Mesenchymal stem cell (in vitro differentiated cells and primary cell): ENCODE measurements at regions not wholly inside any gene's neighbourhood (a gene's known extent, or its start where the extent isn't known, plus 50 kb on each side); places are given as distances from the start of the nearest gene placed in this dataset.

Experiments
- DNase-seq: peaks from one replicate; pipeline ENCODE4 v3.0.0-alpha.2; 2013
- H2AFZ ChIP-seq: one replicate; pipeline ENCODE4 v1.6.1; 2013; ENCODE audit warnings: low read depth, mild to moderate bottlenecking, control low read depth, inconsistent platforms, low read length, moderate library complexity
- H2AK5ac ChIP-seq: 2 replicates; pipeline ENCODE4 v1.6.1; 2013; ENCODE audit warnings: low read length, moderate library complexity, mild to moderate bottlenecking, inconsistent platforms; ENCODE audit not compliant: severe bottlenecking
- H2BK120ac ChIP-seq: one replicate; pipeline ENCODE4 v1.6.1; 2013; ENCODE audit warnings: low read depth, mild to moderate bottlenecking, inconsistent platforms, low read length, moderate library complexity
- H2BK12ac ChIP-seq, 2 experiments: one replicate each; pipeline ENCODE4 v1.6.1; 2013; ENCODE audit warnings: inconsistent platforms in 2 of 2, low read length in 2 of 2, mild to moderate bottlenecking in 2 of 2, moderate library complexity in 2 of 2, control low read depth in 1 of 2
- H2BK15ac ChIP-seq: one replicate; pipeline ENCODE4 v1.6.1; 2013; ENCODE audit warnings: mild to moderate bottlenecking, low read depth, inconsistent platforms; ENCODE audit not compliant: poor library complexity, severe bottlenecking
- H2BK5ac ChIP-seq: 2 replicates; pipeline ENCODE4 v1.6.1; 2013; ENCODE audit warnings: low read depth, mild to moderate bottlenecking, low read length, control low read depth, inconsistent platforms; ENCODE audit not compliant: poor library complexity, severe bottlenecking
- H3K14ac ChIP-seq, 2 experiments: one replicate each; pipeline ENCODE4 v1.6.1; 2013; ENCODE audit warnings: inconsistent platforms in 2 of 2, low read length in 2 of 2, control low read depth in 1 of 2, mild to moderate bottlenecking in 1 of 2, moderate library complexity in 1 of 2
- H3K18ac ChIP-seq, 2 experiments: one replicate each; pipeline ENCODE4 v1.6.1; 2013; ENCODE audit warnings: inconsistent platforms in 2 of 2, low read length in 2 of 2, control low read depth in 1 of 2, low read depth in 1 of 2, mild to moderate bottlenecking in 1 of 2
- H3K23ac ChIP-seq, 2 experiments: one replicate each; pipeline ENCODE4 v1.6.1; 2013; ENCODE audit warnings: inconsistent platforms in 2 of 2, low read length in 2 of 2, mild to moderate bottlenecking in 2 of 2, moderate library complexity in 2 of 2, control low read depth in 1 of 2
- H3K27ac ChIP-seq: 2 replicates; pipeline ENCODE4 v1.5.1; 2013; ENCODE audit warnings: mild to moderate bottlenecking, moderate library complexity, low read length, control low read depth, inconsistent platforms; ENCODE audit not compliant: poor library complexity, severe bottlenecking
- H3K27me3 ChIP-seq, 2 experiments: 2 replicates each; pipeline versions ENCODE4 v1.6.1 to v1.7.0; 2013; ENCODE audit warnings: low read length in 2 of 2, mild to moderate bottlenecking in 2 of 2, moderate library complexity in 2 of 2, control low read depth in 1 of 2, inconsistent platforms in 1 of 2; ENCODE audit not compliant: control insufficient read depth in 1 of 2, insufficient read depth in 1 of 2
- H3K36me3 ChIP-seq, 2 experiments: 2 replicates each; pipeline versions ENCODE4 v1.6.1 to v1.7.0; 2013; ENCODE audit warnings: low read length in 2 of 2, control low read depth in 1 of 2, inconsistent platforms in 1 of 2, low read depth in 1 of 2, mild to moderate bottlenecking in 1 of 2; ENCODE audit not compliant: insufficient read depth in 2 of 2, control insufficient read depth in 1 of 2
- H3K4ac ChIP-seq, 2 experiments: one replicate each; pipeline ENCODE4 v1.6.1; 2013; ENCODE audit warnings: inconsistent platforms in 2 of 2, low read length in 2 of 2, mild to moderate bottlenecking in 2 of 2, moderate library complexity in 2 of 2, control low read depth in 1 of 2, low read depth in 1 of 2
- H3K4me1 ChIP-seq: 2 replicates; pipeline ENCODE4 v1.6.1; 2013; ENCODE audit warnings: low read depth, low read length, control low read depth; ENCODE audit not compliant: control insufficient read depth, insufficient read depth
- H3K4me2 ChIP-seq: 2 replicates; pipeline ENCODE4 v1.6.1; 2013; ENCODE audit warnings: low read length, mild to moderate bottlenecking, inconsistent platforms; ENCODE audit not compliant: poor library complexity, severe bottlenecking
- H3K4me3 ChIP-seq, 2 experiments: 2 replicates each; pipeline versions ENCODE4 v1.5.1 to v1.7.0; 2013; ENCODE audit warnings: low read length in 2 of 2, mild to moderate bottlenecking in 2 of 2, control low read depth in 1 of 2, low read depth in 1 of 2; ENCODE audit not compliant: insufficient read depth in 1 of 2
- H3K79me1 ChIP-seq: replicated peaks from 2 replicates; pipeline ENCODE4 v1.6.1; 2013; ENCODE audit warnings: mild to moderate bottlenecking, control low read depth, low read length, inconsistent platforms; ENCODE audit not compliant: poor library complexity, severe bottlenecking
- H3K9ac ChIP-seq: 2 replicates; pipeline ENCODE4 v1.7.0; 2013; ENCODE audit warnings: mild to moderate bottlenecking, low read length, moderate library complexity
- H3K9me3 ChIP-seq: 2 replicates; pipeline ENCODE4 v1.7.0; 2013; ENCODE audit warnings: mild to moderate bottlenecking, low read length; ENCODE audit not compliant: control insufficient read depth
- H4K8ac ChIP-seq: one replicate; pipeline ENCODE4 v1.6.1; 2013; ENCODE audit warnings: inconsistent platforms, mild to moderate bottlenecking, low read length, moderate library complexity
- H4K91ac ChIP-seq: one replicate; pipeline ENCODE4 v1.6.1; 2013; ENCODE audit warnings: mild to moderate bottlenecking, low read length, inconsistent platforms
- WGBS: methylation state at CpG from one replicate; pipeline ENCODE4 v1.1.7; 2013; ENCODE audit warnings: mixed read lengths; 5-methylcytosine and 5-hydroxymethylcytosine counted together

- H3K4me2 ChIP-seq, result no peak overlapping the region
- no peak overlapping the region for H2BK5ac ChIP-seq
- H2AFZ ChIP-seq, result no peak overlapping the region
- H3K4me3 ChIP-seq, result no peak overlapping the region
- no peak overlapping the region for H3K4ac ChIP-seq
- H2BK15ac ChIP-seq, result no peak overlapping the region
- no peak overlapping the region for H3K14ac ChIP-seq
- no peaks in the 10 kb centered on the region for H3K36me3 ChIP-seq
- no peaks in the 10 kb centered on the region for H3K79me1 ChIP-seq
- no peak overlapping the region for H3K23ac ChIP-seq
- no peak overlapping the region for H2BK120ac ChIP-seq
- no peak overlapping the region for H2AK5ac ChIP-seq
- no peaks in the 10 kb centered on the region for H3K9me3 ChIP-seq
- no peak overlapping the region for H3K27ac ChIP-seq
- H3K4me1 ChIP-seq, result no peaks in the 10 kb centered on the region
- no CpG with 5 or more reads among the region's 1 CpG for WGBS
- no peak overlapping the region for H4K91ac ChIP-seq
- H3K9ac ChIP-seq, result no peak overlapping the region
- H4K8ac ChIP-seq, result no peak overlapping the region
- no peak for DNase-seq
- no peak overlapping the region for H3K18ac ChIP-seq
- H2BK12ac ChIP-seq, result no peak overlapping the region
- no peaks in the 10 kb centered on the region for H3K27me3 ChIP-seq
Observed at GRCh38 chr4:60096676-60097075, 1103.5 kb upstream of the ADGRL3 start.

GRCh38 chr4:60116592-60116991 lies 1083.5 kb upstream of the ADGRL3 start:
- Histone ChIP-seq H2AFZ (no peak overlapping the region), H2BK5ac (no peak overlapping the region), H3K9me3 (no peaks in the 10 kb centered on the region), H3K9ac (no peak overlapping the region), H3K4me2 (no peak overlapping the region), H2AK5ac (no peak overlapping the region), H3K4ac (no peak overlapping the region), H3K36me3 (no peaks in the 10 kb centered on the region), H4K91ac (no peak overlapping the region), H3K18ac (no peak overlapping the region), H2BK15ac (no peak overlapping the region), H3K79me1 (no peaks in the 10 kb centered on the region), H3K4me3 (no peak overlapping the region), H2BK120ac (no peak overlapping the region), H3K23ac (no peak overlapping the region), H3K14ac (no peak overlapping the region), H3K27me3 (no peaks in the 10 kb centered on the region), H4K8ac (no peak overlapping the region), H3K4me1 (no peaks in the 10 kb centered on the region), H2BK12ac (no peak overlapping the region), H3K27ac (no peak overlapping the region)
- no peak for DNase-seq
- 100% methylated on average over 1 of the region's 3 CpGs for WGBS

- H3K27ac ChIP-seq, result no peak overlapping the region
- H3K27me3 ChIP-seq, result no peaks in the 10 kb centered on the region
- no peaks in the 10 kb centered on the region for H3K79me1 ChIP-seq
- no peaks in the 10 kb centered on the region for H3K4me1 ChIP-seq
- DNase-seq, result no peak
- no peaks in the 10 kb centered on the region for H3K36me3 ChIP-seq
- H3K14ac ChIP-seq, result no peak overlapping the region
- no peak overlapping the region for H2BK120ac ChIP-seq
- H2AK5ac ChIP-seq, result no peak overlapping the region
- H2BK5ac ChIP-seq, result no peak overlapping the region
- no peak overlapping the region for H3K9ac ChIP-seq
- H4K91ac ChIP-seq, result no peak overlapping the region
- H2AFZ ChIP-seq, result no peak overlapping the region
- H3K23ac ChIP-seq, result no peak overlapping the region
- no peak overlapping the region for H3K4ac ChIP-seq
- H3K4me3 ChIP-seq, result no peak overlapping the region
- no peak overlapping the region for H3K18ac ChIP-seq
- 80% methylated on average over 2 of the region's 3 CpGs for WGBS
- H4K8ac ChIP-seq, result no peak overlapping the region
- H2BK15ac ChIP-seq, result no peak overlapping the region
- no peaks in the 10 kb centered on the region for H3K9me3 ChIP-seq
- no peak overlapping the region for H3K4me2 ChIP-seq
- no peak overlapping the region for H2BK12ac ChIP-seq
Observed at GRCh38 chr4:60117726-60118323, 1082.3 kb upstream of the ADGRL3 start.

- H3K4me3 ChIP-seq, result no peak overlapping the region
- H3K23ac ChIP-seq, result no peak overlapping the region
- no peak overlapping the region for H2AK5ac ChIP-seq
- peaks cover 4% of the 10 kb centered on the region for H3K9me3 ChIP-seq
- no peaks in the 10 kb centered on the region for H3K27me3 ChIP-seq
- H3K9ac ChIP-seq, result no peak overlapping the region
- no peak overlapping the region for H2BK5ac ChIP-seq
- no peak overlapping the region for H2BK15ac ChIP-seq
- no peaks in the 10 kb centered on the region for H3K79me1 ChIP-seq
- no peak overlapping the region for H4K91ac ChIP-seq
- H2BK12ac ChIP-seq, result no peak overlapping the region
- WGBS, result 100% methylated on average over 4 of the region's 6 CpGs
- no peak for DNase-seq
- H3K4ac ChIP-seq, result no peak overlapping the region
- no peaks in the 10 kb centered on the region for H3K36me3 ChIP-seq
- no peak overlapping the region for H3K4me2 ChIP-seq
- no peak overlapping the region for H3K18ac ChIP-seq
- no peak overlapping the region for H4K8ac ChIP-seq
- no peaks in the 10 kb centered on the region for H3K4me1 ChIP-seq
- H2AFZ ChIP-seq, result no peak overlapping the region
- H3K27ac ChIP-seq, result no peak overlapping the region
- H3K14ac ChIP-seq, result no peak overlapping the region
- no peak overlapping the region for H2BK120ac ChIP-seq
Observed at GRCh38 chr4:60122820-60123219, 1077.3 kb upstream of the ADGRL3 start.
